ENCODE measurements at regions not wholly inside any gene's neighbourhood (a gene's known extent, or its start where the extent isn't known, plus 50 kb on each side); places are given as distances from the start of the nearest gene placed in this dataset.

GRCh38 chr6:51271615-51272014 is 452.9 kb downstream of the TFAP2B start:
- DNase-seq, result no peak
- POLR2A ChIA-PET, result no interaction called here
- no peak overlapping the region for H3K4me3 Mint-ChIP-seq
- Histone ChIP-seq H3K4me3 (ENCODE audit: control insufficient read depth in 1 of 2, extremely low read depth in 1 of 2, low read length in 1 of 2) (no peak overlapping the region), H3K27me3 (replicated peaks in 1 of 2; ENCODE audit: control insufficient read depth in 2 of 2, extremely low read depth in 1 of 2, insufficient read depth in 2 of 2, low read length in 1 of 2) (no peaks in the 10 kb centered on the region), H3K9me3 (no peaks in the 10 kb centered on the region), H3K27ac (ENCODE audit: low read length) (no peak overlapping the region), H3K4me1 (ENCODE audit: control insufficient read depth in 1 of 2, extremely low read depth in 1 of 2, insufficient read depth in 2 of 2, low read length in 2 of 2) (no peaks in the 10 kb centered on the region), H3K36me3 (ENCODE audit: control insufficient read depth in 2 of 2, extremely low read depth in 1 of 2, insufficient read depth in 1 of 2, low read length in 1 of 2) (no peaks in the 10 kb centered on the region)
- H3K36me3 Mint-ChIP-seq, result no peaks in the 10 kb centered on the region
- H3K9me3 Mint-ChIP-seq, result peaks cover 4 to 9% (median 7%) of the 10 kb centered on the region in 3 donors
- 88% methylated on average over 1 of the region's 1 CpG for WGBS (ENCODE audit: insufficient coverage)
- CTCF ChIA-PET, result no interaction called here
- no peaks in the 10 kb centered on the region for H3K27me3 Mint-ChIP-seq
- no peak overlapping the region for H3K27ac Mint-ChIP-seq
- H3K4me1 Mint-ChIP-seq, result no peaks in the 10 kb centered on the region
- no peak for ATAC-seq (replicated peaks in 1 of 4)

- no peaks in the 10 kb centered on the region for H3K36me3 Mint-ChIP-seq
- H3K27me3 ChIP-seq (replicated peaks in 1 of 2; ENCODE audit: control insufficient read depth in 2 of 2, extremely low read depth in 1 of 2, insufficient read depth in 2 of 2, low read length in 1 of 2), result no peaks in the 10 kb centered on the region
- ChIA-PET POLR2A (no interaction called here), CTCF (no interaction called here)
- H3K36me3 ChIP-seq (ENCODE audit: control insufficient read depth in 2 of 2, extremely low read depth in 1 of 2, insufficient read depth in 1 of 2, low read length in 1 of 2), result no peaks in the 10 kb centered on the region
- no peak overlapping the region for H3K4me3 ChIP-seq (ENCODE audit: control insufficient read depth in 1 of 2, extremely low read depth in 1 of 2, low read length in 1 of 2)
- H3K9me3 Mint-ChIP-seq, result peaks cover 6 to 9% (median 7%) of the 10 kb centered on the region in 3 donors
- 6% methylated on average over 3 of the region's 5 CpGs for WGBS (ENCODE audit: insufficient coverage)
- H3K4me1 Mint-ChIP-seq, result no peaks in the 10 kb centered on the region
- H3K27ac Mint-ChIP-seq, result no peak overlapping the region
- no peaks in the 10 kb centered on the region for H3K27me3 Mint-ChIP-seq
- H3K27ac ChIP-seq (ENCODE audit: low read length), result no peak overlapping the region
- ATAC-seq (replicated peaks in 1 of 4) (no peak), DNase-seq (no peak)
- no peaks in the 10 kb centered on the region for H3K4me1 ChIP-seq (ENCODE audit: control insufficient read depth in 1 of 2, extremely low read depth in 1 of 2, insufficient read depth in 2 of 2, low read length in 2 of 2)
- no peaks in the 10 kb centered on the region for H3K9me3 ChIP-seq
- no peak overlapping the region for H3K4me3 Mint-ChIP-seq
These were observed 454.7 kb downstream of the TFAP2B start for GRCh38 chr6:51273228-51273961.

- H3K36me3 ChIP-seq (ENCODE audit: control insufficient read depth in 2 of 2, extremely low read depth in 1 of 2, insufficient read depth in 1 of 2, low read length in 1 of 2), result no peaks in the 10 kb centered on the region
- H3K27me3 Mint-ChIP-seq, result no peaks in the 10 kb centered on the region
- H3K9me3 ChIP-seq, result no peaks in the 10 kb centered on the region
- H3K27ac Mint-ChIP-seq, result no peak overlapping the region
- peaks cover 0 to 5% (median 3%) of the 10 kb centered on the region in 3 donors for H3K9me3 Mint-ChIP-seq
- 80% methylated on average over 1 of the region's 1 CpG for WGBS (ENCODE audit: insufficient coverage)
- H3K4me3 ChIP-seq (ENCODE audit: control insufficient read depth in 1 of 2, extremely low read depth in 1 of 2, low read length in 1 of 2), result no peak overlapping the region
- no peaks in the 10 kb centered on the region for H3K27me3 ChIP-seq (replicated peaks in 1 of 2; ENCODE audit: control insufficient read depth in 2 of 2, extremely low read depth in 1 of 2, insufficient read depth in 2 of 2, low read length in 1 of 2)
- H3K4me3 Mint-ChIP-seq, result no peak overlapping the region
- CTCF ChIA-PET, result no interaction called here
- DNase-seq (no peak), ATAC-seq (replicated peaks in 1 of 4) (no peak)
- H3K36me3 Mint-ChIP-seq, result no peaks in the 10 kb centered on the region
- POLR2A ChIA-PET, result no interaction called here
- H3K27ac ChIP-seq (ENCODE audit: low read length), result no peak overlapping the region
- no peaks in the 10 kb centered on the region for H3K4me1 ChIP-seq (ENCODE audit: control insufficient read depth in 1 of 2, extremely low read depth in 1 of 2, insufficient read depth in 2 of 2, low read length in 2 of 2)
- no peaks in the 10 kb centered on the region for H3K4me1 Mint-ChIP-seq
These were observed 458.8 kb downstream of the TFAP2B start for GRCh38 chr6:51277474-51277873.

- no peaks in the 10 kb centered on the region for H3K27me3 Mint-ChIP-seq
- Histone ChIP-seq H3K4me1 (ENCODE audit: control insufficient read depth in 1 of 2, extremely low read depth in 1 of 2, insufficient read depth in 2 of 2, low read length in 2 of 2) (no peaks in the 10 kb centered on the region), H3K9me3 (no peaks in the 10 kb centered on the region), H3K27ac (ENCODE audit: low read length) (no peak overlapping the region), H3K4me3 (ENCODE audit: control insufficient read depth in 1 of 2, extremely low read depth in 1 of 2, low read length in 1 of 2) (no peak overlapping the region), H3K36me3 (ENCODE audit: control insufficient read depth in 2 of 2, extremely low read depth in 1 of 2, insufficient read depth in 1 of 2, low read length in 1 of 2) (no peaks in the 10 kb centered on the region), H3K27me3 (replicated peaks in 1 of 2; ENCODE audit: control insufficient read depth in 2 of 2, extremely low read depth in 1 of 2, insufficient read depth in 2 of 2, low read length in 1 of 2) (no peaks in the 10 kb centered on the region)
- no peak for DNase-seq
- H3K27ac Mint-ChIP-seq, result no peak overlapping the region
- H3K36me3 Mint-ChIP-seq, result no peaks in the 10 kb centered on the region
- H3K9me3 Mint-ChIP-seq, result peaks cover 0 to 6% (median 3%) of the 10 kb centered on the region in 3 donors
- ChIA-PET CTCF (no interaction called here), POLR2A (no interaction called here)
- H3K4me1 Mint-ChIP-seq, result no peaks in the 10 kb centered on the region
- no peak overlapping the region for H3K4me3 Mint-ChIP-seq
- no peak for ATAC-seq (replicated peaks in 1 of 4)
- WGBS (ENCODE audit: insufficient coverage), result no CpG with 5 or more reads among the region's 2 CpGs
These were observed 463.4 kb downstream of the TFAP2B start for GRCh38 chr6:51282026-51282425.

GRCh38 chr6:51283723-51284355 is 465.2 kb downstream of the TFAP2B start:
- H3K4me3 Mint-ChIP-seq, result no peak overlapping the region
- DNase-seq (no peak), ATAC-seq (replicated peaks in 1 of 4) (no peak)
- Histone ChIP-seq H3K36me3 (ENCODE audit: control insufficient read depth in 2 of 2, extremely low read depth in 1 of 2, insufficient read depth in 1 of 2, low read length in 1 of 2) (no peaks in the 10 kb centered on the region), H3K27me3 (replicated peaks in 1 of 2; ENCODE audit: control insufficient read depth in 2 of 2, extremely low read depth in 1 of 2, insufficient read depth in 2 of 2, low read length in 1 of 2) (no peaks in the 10 kb centered on the region), H3K27ac (ENCODE audit: low read length) (no peak overlapping the region), H3K9me3 (no peaks in the 10 kb centered on the region), H3K4me1 (ENCODE audit: control insufficient read depth in 1 of 2, extremely low read depth in 1 of 2, insufficient read depth in 2 of 2, low read length in 2 of 2) (no peaks in the 10 kb centered on the region), H3K4me3 (ENCODE audit: control insufficient read depth in 1 of 2, extremely low read depth in 1 of 2, low read length in 1 of 2) (no peak overlapping the region)
- CTCF ChIA-PET, result no interaction called here
- H3K36me3 Mint-ChIP-seq, result no peaks in the 10 kb centered on the region
- no CpG with 5 or more reads among the region's 6 CpGs for WGBS (ENCODE audit: insufficient coverage)
- POLR2A ChIA-PET, result no interaction called here
- no peak overlapping the region for H3K27ac Mint-ChIP-seq
- peaks cover 0 to 3% (median 3%) of the 10 kb centered on the region in 3 donors for H3K9me3 Mint-ChIP-seq
- no peaks in the 10 kb centered on the region for H3K4me1 Mint-ChIP-seq
- H3K27me3 Mint-ChIP-seq, result no peaks in the 10 kb centered on the region

- no peak overlapping the region for H3K4me3 Mint-ChIP-seq
- no peaks in the 10 kb centered on the region for H3K36me3 Mint-ChIP-seq
- H3K27ac Mint-ChIP-seq, result no peak overlapping the region
These were observed 467.2 kb downstream of the TFAP2B start for GRCh38 chr6:51285876-51286275.

More at GRCh38 chr6:51285876-51286275, 467.2 kb downstream of the TFAP2B start:
- no peaks in the 10 kb centered on the region for H3K27me3 Mint-ChIP-seq
- no peak for ATAC-seq (replicated peaks in 1 of 4)
- no peak overlapping the region for H3K4me3 ChIP-seq (ENCODE audit: control insufficient read depth in 1 of 2, extremely low read depth in 1 of 2, low read length in 1 of 2)
- H3K27me3 ChIP-seq (replicated peaks in 1 of 2; ENCODE audit: control insufficient read depth in 2 of 2, extremely low read depth in 1 of 2, insufficient read depth in 2 of 2, low read length in 1 of 2), result no peaks in the 10 kb centered on the region
- H3K27ac ChIP-seq (ENCODE audit: low read length), result no peak overlapping the region
- H3K9me3 Mint-ChIP-seq, result peaks cover 0 to 3% (median 3%) of the 10 kb centered on the region in 3 donors
- H3K9me3 ChIP-seq, result no peaks in the 10 kb centered on the region
- no peaks in the 10 kb centered on the region for H3K4me1 Mint-ChIP-seq
- no peaks in the 10 kb centered on the region for H3K4me1 ChIP-seq (ENCODE audit: control insufficient read depth in 1 of 2, extremely low read depth in 1 of 2, insufficient read depth in 2 of 2, low read length in 2 of 2)
- DNase-seq, result no peak
- ChIA-PET POLR2A (no interaction called here), CTCF (no interaction called here)
- H3K36me3 ChIP-seq (ENCODE audit: control insufficient read depth in 2 of 2, extremely low read depth in 1 of 2, insufficient read depth in 1 of 2, low read length in 1 of 2), result no peaks in the 10 kb centered on the region

All from T-cell (primary cell).